GM18508 (cell line): ENCODE measurements at regions not wholly inside any gene's neighbourhood (a gene's known extent, or its start where the extent isn't known, plus 50 kb on each side); places are given as distances from the start of the nearest gene placed in this dataset.
"Not testable (repeated sequence)": the region's sequence is repeated elsewhere in the genome, so short reads cannot be mapped to it uniquely, and the experiment has no call there.

Experiments used
- ATAC-seq: cut with Tn5 transposase; IDR thresholded peaks from one replicate; pipeline ENCODE4 v1.9.1; 2021; ENCODE audit warnings: moderate number of reproducible peaks; ENCODE audit not compliant: insufficient read depth, unreplicated experiment

- ATAC-seq = no peak
Measured at GRCh38 chr13:103926118-103926517, 859.9 kb upstream of the SLC10A2 start.

- ATAC-seq = no peak
Measured at GRCh38 chr13:103908911-103909310, 842.7 kb upstream of the SLC10A2 start.

GRCh38 chr13:103908274-103908673 lies 842.1 kb upstream of the SLC10A2 start:
- no peak for ATAC-seq

GRCh38 chr13:103903790-103904189 lies 837.6 kb upstream of the SLC10A2 start:
- ATAC-seq = no peak

GRCh38 chr13:103898481-103898880 lies 832.3 kb upstream of the SLC10A2 start:
- ATAC-seq = no peak

GRCh38 chr13:103895835-103896531 lies 829.8 kb upstream of the SLC10A2 start:
- ATAC-seq = peak; percentile 59

GRCh38 chr13:103894626-103895025 lies 828.4 kb upstream of the SLC10A2 start:
- no peak for ATAC-seq

GRCh38 chr13:103884101-103884723 lies 818.0 kb upstream of the SLC10A2 start:
- no peak for ATAC-seq

GRCh38 chr13:103883698-103884097 lies 817.5 kb upstream of the SLC10A2 start:
- no peak for ATAC-seq

GRCh38 chr13:103883164-103883563 lies 816.9 kb upstream of the SLC10A2 start:
- ATAC-seq = no peak

- ATAC-seq = not testable (repeated sequence)
Measured at GRCh38 chr13:103880146-103880545, 813.9 kb upstream of the SLC10A2 start.

- no peak for ATAC-seq
Measured at GRCh38 chr13:103878891-103879605, 812.8 kb upstream of the SLC10A2 start.

GRCh38 chr13:103876571-103876970 lies 810.4 kb upstream of the SLC10A2 start:
- no peak for ATAC-seq

GRCh38 chr13:103873725-103874124 lies 807.5 kb upstream of the SLC10A2 start:
- ATAC-seq = no peak

- no peak for ATAC-seq
Measured at GRCh38 chr13:103866048-103866447, 799.8 kb upstream of the SLC10A2 start.

GRCh38 chr13:103862525-103862924 lies 796.3 kb upstream of the SLC10A2 start:
- no peak for ATAC-seq

- ATAC-seq = no peak
Measured at GRCh38 chr13:103859952-103860351, 793.7 kb upstream of the SLC10A2 start.

- ATAC-seq = no peak
Measured at GRCh38 chr13:103852036-103852435, 785.8 kb upstream of the SLC10A2 start.

- ATAC-seq = no peak
Measured at GRCh38 chr13:103844471-103844870, 778.3 kb upstream of the SLC10A2 start.

GRCh38 chr13:103839460-103839859 lies 773.2 kb upstream of the SLC10A2 start:
- no peak for ATAC-seq

- no peak for ATAC-seq
Measured at GRCh38 chr13:103835052-103835451, 768.8 kb upstream of the SLC10A2 start.
